Adipose tissue (tissue), 3 donors: ENCODE measurements at regions not wholly inside any gene's neighbourhood (a gene's known extent, or its start where the extent isn't known, plus 50 kb on each side); places are given as distances from the start of the nearest gene placed in this dataset.

Source experiments
- H3K27ac ChIP-seq: one replicate; pipeline ENCODE4 v1.5.1; 2013; ENCODE audit warnings: low read depth, low read length
- WGBS, 3 donors: extraction: QIAGEN DNeasy Blood & Tissue Kit; methylation state at CpG; one replicate each; pipeline ENCODE4 v1.1.7; 2013; 5-methylcytosine and 5-hydroxymethylcytosine counted together
- donor health status: healthy with polysubstance abuse.
- donor health status: Bipolar disorder and iron deficiency.
- donor health status: healthy.

DNA sequence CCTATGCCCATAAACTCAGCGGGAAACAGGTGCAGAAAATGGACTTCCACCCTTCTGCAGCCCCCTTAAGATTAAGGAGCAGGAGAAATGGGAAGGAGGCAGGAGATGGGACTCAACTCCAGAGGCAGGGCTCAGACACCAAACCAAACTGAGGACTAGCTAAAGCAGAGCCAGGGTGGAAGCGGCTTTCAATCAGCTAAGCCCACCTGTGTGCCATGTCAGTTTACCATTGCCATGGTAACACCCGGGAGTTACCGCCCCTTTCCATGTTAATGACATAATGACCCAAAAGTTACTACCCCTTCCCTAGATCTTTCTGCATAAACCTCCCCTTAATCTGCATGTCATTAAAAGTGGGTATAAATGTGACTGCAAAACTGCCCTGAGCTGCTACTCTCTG, 653.5 kb downstream of the PTPRU start:
- 67 to 79% (median 77%) methylated on average over 4 of the region's 4 CpGs for WGBS, 3 donors
- H3K27ac ChIP-seq = no peak overlapping the region

DNA sequence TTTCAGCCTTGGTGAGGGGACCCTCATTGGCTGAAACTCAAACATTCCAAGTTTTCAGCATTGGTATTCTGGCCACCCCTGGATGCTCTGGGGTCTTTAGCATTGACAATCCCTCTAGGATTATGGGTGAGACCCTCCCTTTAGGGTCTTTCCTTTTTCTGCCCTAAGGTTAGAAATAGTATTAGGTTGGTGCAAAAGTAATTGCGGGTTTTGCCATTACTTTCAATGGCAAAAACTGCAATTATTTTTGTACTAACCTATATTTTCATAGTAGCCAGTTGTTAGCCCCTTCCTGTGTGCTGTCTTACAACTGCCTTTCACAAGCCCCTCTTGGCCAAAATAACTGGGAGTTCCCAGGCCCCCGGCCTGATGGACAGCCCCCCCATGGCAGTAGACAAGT, 648.4 kb downstream of the PTPRU start:
- H3K27ac ChIP-seq = no peak overlapping the region
- 80 to 94% (median 94%) methylated on average over 2 of the region's 2 CpGs for WGBS, 3 donors

DNA sequence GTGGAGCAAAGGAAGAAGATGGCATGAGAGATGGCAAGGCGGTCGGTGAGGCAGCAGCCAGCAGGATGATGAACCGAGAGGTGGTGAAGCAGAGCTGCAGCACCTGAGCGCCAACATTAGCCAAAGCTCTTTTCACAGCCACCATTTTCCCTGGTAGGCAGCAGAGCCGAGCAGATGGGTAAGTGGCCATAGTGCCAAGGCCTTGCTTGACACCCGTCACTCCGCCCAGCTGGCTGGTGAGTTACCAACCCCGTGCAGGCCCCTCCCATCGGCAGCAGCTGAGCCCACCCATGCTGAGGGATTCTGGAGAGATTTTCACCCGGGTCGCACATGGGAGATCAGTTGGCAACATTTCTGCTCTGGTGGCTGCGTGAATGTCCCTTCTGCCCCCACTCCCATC, 647.7 kb downstream of the PTPRU start:
- H3K27ac ChIP-seq = no peak overlapping the region
- 82 to 96% (median 91%) methylated on average over 12 of the region's 12 CpGs for WGBS, 3 donors

DNA sequence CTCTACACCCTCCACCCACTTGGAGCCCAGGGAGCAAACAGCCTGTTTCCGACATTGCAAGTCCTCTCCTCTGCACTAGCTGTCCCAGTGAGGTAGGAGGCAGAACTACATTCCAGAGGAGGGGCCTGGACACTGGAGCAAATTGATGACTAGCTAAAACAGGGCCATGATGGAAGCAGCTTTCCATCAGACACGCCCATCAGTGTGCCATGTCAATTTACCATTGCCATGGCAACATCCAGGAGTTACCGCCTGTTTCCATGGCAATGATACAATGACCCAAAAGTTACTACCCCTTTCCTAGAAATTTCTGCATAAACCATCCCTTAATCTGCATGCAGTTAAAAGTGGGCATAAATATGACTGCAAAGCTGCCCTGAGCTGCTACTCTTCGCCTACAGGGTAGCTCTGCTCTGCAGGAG, 647.1 kb downstream of the PTPRU start:
- H3K27ac ChIP-seq = no peak overlapping the region
- WGBS, 3 donors = 64 to 84% (median 84%) methylated on average over 4 of the region's 4 CpGs

DNA sequence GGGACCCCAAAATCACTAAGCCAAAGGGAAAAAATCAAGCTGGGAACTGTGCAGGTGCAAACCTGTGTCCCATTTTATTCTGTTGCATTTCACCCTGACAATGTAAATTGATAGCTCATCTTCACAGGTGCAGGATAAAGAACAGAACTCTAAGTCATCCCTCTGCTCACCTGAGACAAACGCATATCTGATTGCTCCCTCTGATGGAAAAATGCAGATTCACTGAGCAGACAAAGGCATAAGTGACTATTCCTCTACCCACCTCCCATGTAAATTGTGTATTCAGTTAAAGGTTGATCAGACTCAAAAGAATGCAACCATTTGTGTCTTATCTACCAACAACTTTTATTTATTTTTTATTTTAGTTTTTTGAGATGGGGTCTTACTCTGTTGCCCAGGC, 644.2 kb downstream of the PTPRU start:
- H3K27ac ChIP-seq = no peak overlapping the region
- WGBS, 3 donors = 45 to 78% (median 76%) methylated on average over 1 of the region's 1 CpG

DNA sequence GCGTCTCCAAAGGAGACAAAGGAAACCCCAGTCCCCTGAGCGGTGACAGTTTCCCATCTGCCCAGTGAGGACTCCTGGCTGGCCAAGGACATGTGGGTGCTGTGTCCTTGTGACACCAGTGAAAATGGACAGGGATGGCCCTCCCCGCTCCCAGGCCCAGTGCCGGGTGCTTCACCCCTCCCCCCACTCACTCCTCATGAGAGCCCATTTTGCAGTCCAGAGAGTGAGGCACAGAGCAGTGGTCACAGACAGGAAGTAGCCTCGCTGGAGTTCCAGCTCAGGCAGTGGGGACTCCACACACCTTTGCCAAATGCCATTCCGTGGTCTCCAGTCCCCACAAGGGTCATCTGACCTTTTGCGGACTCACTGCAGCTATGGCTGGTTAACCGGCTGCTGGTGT, 642.9 kb downstream of the PTPRU start:
- WGBS, 3 donors = 64 to 80% (median 79%) methylated on average over 8 of the region's 8 CpGs
- no peak overlapping the region for H3K27ac ChIP-seq

DNA sequence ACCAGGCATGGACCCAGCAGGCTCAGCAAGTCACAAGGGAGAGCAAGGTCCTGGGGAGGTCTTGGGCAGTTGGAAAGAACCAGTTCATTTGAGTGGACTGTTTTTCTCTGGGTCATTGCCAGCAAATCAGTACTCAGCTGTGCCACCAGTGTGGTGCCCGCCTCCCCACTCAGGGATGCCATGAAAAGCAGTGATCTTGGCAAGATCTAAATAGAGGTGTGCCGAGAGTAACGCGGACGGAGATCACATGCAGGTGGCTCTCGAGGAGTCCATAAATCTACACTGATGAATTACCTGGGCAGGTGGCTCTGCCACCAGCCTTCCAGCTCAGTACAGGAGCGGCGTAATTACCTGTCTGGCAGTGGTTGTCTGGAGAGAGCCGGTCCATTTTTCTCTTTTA, 642.2 kb downstream of the PTPRU start:
- no peak overlapping the region for H3K27ac ChIP-seq
- WGBS, 3 donors = 77 to 95% (median 93%) methylated on average over 9 of the region's 9 CpGs

DNA sequence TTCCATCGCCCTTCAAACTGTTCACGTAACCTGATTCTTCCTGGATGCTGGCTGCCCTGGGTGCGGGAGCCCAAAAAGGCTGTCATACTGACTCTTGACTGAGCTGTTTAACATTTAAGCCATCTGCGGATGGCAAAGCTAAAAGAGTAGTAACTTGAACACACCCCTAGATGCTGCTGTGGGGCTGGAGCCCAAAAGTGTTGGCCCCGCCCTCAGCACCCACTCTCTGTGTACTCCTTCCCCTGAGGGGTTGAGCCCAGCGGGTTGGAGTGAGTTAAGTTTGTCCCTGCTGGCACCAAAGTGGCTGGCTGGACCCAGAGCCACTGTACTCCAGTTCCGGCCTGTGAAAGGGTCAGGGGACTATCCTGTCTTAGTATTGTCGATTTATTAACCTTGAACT, 640.6 kb downstream of the PTPRU start:
- H3K27ac ChIP-seq = no peak overlapping the region
- WGBS, 3 donors = 77 to 85% (median 77%) methylated on average over 8 of the region's 8 CpGs

DNA sequence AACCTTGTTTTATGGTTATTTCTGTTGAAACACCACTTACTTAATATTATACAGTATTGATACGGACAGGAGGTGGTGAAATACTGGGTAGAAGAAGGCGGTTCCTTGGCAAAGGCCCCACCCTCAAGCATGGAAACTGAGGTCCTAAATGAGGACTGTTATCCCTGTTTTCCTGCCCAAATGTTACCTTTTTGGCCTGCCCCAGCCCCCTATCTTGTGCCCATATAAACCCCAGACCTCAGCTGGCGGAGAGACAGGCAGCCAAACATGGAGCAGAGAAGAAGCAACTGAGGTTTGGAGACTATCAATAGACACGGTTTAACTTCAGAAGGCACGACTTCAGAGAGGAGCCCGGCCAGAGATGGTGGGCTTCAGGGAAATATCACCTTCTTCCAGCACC, 640.1 kb downstream of the PTPRU start:
- no peak overlapping the region for H3K27ac ChIP-seq
- 80 to 93% (median 89%) methylated on average over 6 of the region's 6 CpGs for WGBS, 3 donors

DNA sequence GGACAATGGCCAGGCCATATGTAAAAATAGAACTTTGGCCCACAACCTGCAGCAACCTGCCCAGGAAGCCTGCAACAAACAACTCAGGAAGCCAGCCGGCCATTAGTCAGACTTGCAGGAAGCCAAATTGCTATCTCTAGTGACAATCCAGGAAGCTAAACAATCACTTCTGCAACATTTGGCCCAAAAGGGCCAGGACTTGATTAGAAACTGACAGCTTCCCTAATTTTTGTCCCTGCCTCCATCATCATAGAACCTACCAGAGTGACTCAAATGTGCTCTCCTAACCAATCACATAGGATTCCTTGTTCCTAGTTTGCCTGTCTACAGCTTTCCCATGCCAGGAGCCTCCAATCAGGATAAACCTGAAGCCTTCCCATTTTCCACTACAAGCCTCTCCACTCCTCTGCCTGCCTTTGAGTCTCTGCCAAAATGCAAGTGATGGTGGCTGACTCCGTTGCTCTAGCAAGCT, 639.3 kb downstream of the PTPRU start:
- no peak overlapping the region for H3K27ac ChIP-seq
- 24 to 37% (median 27%) methylated on average over 2 of the region's 2 CpGs for WGBS, 3 donors

DNA sequence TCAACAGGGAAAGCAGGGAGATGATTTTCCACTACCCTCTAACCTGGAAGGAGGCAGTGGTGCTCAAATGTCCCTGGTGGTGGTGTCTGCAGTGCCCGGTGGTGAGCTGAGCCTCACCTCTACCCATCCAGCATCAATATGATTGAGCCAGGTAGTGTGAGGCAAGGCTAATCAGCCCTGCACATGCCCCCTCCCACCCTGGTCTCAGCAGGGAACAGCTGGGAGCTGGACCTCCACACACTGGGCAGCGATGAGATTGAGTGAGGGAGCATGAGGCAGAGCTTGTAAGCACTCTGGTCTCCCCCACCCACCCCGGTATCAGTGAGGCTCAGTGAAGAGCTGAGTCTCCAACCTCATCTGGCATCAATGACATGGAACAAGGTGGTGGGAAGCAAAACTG, 634.3 kb downstream of the PTPRU start:
- WGBS, 3 donors = 91 to 94% (median 92%) methylated on average over 3 of the region's 3 CpGs

DNA sequence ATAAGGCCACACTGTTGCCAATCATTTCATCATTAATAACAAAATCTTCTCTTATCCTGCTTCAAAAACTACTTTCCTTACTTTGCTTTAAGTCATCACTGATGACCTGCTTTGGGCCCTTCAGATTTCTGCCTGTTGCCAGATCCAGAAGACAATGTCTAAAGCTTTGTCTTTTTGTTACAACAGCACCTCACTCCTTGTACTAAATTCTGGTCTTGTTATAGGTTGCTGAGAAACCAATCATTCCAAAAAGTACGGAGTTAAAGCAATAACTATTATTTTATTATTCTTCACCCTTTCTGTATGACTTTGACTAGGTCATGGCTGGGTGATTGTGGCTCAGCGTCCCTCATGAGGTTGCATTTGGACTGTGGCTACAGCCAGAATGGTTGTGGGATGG, 633.5 kb downstream of the PTPRU start:
- WGBS, 3 donors = 84 to 91% (median 85%) methylated on average over 2 of the region's 2 CpGs

More for the DNA sequence above, 634.3 kb downstream of the PTPRU start:
- H3K27ac ChIP-seq = no peak overlapping the region

DNA sequence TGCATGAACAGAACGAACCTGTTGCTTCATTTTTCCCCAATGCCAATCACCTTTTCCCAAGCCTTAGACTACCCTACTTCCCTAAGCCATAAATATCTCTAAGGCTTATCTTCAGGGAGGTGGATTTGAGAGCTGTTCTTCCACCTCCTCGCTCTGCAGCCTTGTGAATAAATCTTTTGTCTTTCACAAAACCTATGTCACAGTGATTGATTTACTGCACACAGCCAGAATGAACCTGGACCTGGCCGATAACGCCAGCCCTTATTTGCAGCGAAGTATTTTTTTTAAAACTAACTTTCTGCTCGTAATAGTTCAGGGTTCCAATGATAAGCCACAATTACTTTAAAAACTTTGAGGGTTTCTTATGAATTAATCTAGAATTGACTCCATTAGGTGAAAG, 632.6 kb downstream of the PTPRU start:
- no peak overlapping the region for H3K27ac ChIP-seq
- WGBS, 3 donors = 24 to 71% (median 69%) methylated on average over 6 of the region's 6 CpGs

More for the DNA sequence above, 633.5 kb downstream of the PTPRU start:
- no peak overlapping the region for H3K27ac ChIP-seq

DNA sequence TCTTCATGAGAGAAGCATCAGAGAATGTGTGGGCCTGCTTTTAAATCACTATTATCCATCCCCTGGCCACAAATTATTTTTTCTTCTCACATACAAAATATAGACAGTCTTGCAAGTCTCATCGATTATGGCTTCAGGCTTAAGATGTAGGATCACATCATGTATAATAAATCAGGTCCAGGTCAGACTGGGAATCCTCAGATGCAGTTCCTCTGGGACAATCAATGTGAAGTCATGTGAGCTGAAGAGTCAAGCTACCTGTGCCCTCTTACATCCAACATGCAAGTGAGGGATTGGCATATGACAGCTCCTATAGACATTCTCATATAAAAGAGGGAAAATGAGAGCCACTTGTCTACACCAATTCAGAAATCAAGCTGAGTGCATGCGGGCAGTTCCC, 631.8 kb downstream of the PTPRU start:
- WGBS, 3 donors = 74 to 87% (median 79%) methylated on average over 2 of the region's 2 CpGs
- no peak overlapping the region for H3K27ac ChIP-seq

DNA sequence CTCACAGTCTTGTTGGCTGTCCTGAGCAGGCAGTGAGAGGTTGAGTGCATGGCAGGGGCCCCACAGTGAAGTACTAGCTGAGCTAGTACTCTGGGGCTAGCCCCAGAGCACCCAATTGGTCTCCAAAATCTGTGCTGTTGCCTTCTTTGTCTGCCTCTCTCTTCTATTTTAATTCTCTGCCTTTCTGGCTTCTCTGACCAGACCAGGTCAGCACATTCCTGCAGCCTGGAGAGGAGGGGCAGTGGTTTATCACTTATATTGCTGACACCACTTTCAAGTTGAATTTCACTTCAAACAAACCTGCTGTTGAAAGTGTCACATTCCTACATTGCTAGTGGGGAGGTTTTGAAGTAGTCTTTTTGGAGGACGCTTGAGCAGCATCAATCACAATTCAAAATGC, 628.7 kb downstream of the PTPRU start:
- H3K27ac ChIP-seq = no peak overlapping the region
- 16 to 40% (median 36%) methylated on average over 1 of the region's 1 CpG for WGBS, 3 donors

DNA sequence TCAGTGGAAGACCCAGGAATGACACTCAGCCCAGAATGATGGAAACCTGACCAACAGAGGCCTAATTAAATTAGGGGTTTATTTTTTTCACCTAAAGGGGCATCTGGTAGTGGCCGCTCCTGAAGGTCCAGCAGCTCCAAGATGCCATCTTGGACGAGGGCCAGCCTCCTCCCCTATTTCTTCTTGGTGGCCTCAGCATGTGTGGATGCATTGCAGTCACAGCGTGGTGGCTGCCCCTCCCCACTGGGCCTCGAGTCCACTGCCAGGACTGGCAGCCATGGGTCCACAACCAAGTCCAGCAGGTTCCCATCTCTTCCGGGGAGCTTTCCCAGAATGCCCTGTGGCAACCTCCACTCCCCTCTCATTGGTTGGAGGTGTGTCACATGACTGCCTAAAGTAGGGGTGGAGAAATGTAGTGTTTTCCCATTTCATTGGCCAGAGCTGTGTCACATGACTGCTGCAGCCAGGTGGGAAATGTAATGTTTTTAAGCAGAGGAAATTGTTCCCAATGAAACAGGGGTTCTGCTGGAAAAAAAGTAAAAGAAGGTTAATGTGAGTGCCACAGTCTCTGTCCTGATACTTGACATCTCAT, 628.2 kb downstream of the PTPRU start:
- WGBS, 3 donors = 70 to 75% (median 74%) methylated on average over 5 of the region's 5 CpGs
- no peak overlapping the region for H3K27ac ChIP-seq

DNA sequence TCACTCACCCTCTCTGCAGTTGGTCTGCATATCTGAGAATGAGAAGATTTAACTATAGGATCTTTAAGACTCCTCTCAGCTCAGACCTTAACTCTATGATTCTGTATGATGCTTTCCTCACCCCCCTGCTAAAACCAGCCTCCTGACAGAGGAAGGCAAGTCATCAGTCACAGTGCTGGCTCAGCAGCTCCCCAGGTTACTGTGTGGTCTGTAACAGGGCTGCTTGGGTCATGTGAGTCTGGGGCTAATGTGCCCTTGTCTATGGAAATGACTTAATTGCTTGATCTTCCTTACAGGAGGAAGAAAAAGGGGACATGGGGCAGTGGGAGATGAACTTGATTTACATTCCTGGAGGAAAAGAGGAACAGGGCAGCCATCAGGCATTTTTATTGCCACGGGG, 625.6 kb downstream of the PTPRU start:
- WGBS, 3 donors = 35 to 79% (median 57%) methylated on average over 1 of the region's 1 CpG
- H3K27ac ChIP-seq = no peak overlapping the region

DNA sequence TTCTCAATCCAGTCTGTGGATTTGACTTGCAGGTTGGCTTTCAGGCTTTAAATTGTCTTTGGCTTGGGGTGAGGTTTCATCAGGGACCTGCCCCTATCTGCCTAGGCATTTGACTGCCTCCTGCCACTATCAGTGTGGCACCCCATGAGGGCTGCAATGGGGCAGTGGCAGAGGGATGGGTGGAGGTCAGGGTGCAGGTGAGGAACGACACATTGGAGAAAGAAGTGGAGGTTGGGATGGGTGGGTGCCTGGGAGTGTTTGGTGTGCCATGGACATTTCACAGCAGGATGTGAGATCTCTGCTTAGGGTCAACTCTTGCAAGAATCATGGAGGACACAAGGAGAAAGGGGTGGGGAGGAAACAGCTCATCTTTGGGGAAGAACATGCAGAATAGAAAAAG, 625.1 kb downstream of the PTPRU start:
- no peak overlapping the region for H3K27ac ChIP-seq
- WGBS, 3 donors = 62 to 97% (median 95%) methylated on average over 1 of the region's 1 CpG

DNA sequence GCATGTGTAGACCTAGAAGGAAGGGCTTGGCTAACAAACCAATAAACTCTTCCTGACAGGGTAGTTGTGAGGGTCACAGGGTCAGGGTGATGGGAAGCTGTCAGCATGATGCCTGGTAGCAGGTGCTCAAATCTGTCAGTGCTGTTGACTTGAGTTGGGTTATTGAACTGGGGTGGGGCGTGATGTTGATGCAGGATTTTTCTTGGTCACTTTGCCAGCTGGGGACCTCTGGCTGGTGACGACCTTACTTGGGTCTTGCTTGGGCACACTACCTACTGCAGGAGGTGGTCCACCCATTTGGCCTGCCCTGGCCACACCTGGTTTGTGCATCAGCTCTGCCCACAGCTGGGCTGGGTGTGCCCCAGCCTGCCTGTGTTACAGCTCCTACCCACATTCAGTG, 624.4 kb downstream of the PTPRU start:
- no peak overlapping the region for H3K27ac ChIP-seq
- WGBS, 3 donors = 85 to 100% (median 96%) methylated on average over 2 of the region's 2 CpGs

DNA sequence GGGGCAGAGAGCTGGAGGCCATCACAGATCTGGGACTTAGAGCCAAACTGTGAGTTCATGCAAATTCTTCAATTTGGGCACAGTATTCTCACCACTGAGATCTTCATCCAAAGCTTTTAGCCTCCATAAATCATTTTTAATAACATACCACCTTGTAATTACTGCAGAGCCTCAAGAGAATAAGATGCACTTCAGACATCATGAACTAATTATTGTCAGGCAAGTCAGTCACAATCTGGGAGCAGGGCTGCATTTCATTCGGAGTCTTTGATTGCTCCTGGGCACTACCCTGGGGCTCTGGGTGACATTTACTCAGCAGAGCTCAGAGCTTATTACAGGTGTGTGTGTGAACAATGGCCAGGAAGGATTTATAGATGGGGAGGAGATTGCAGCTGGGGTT, 623.7 kb downstream of the PTPRU start:
- 77 to 96% (median 82%) methylated on average over 1 of the region's 1 CpG for WGBS, 3 donors
- H3K27ac ChIP-seq = no peak overlapping the region

DNA sequence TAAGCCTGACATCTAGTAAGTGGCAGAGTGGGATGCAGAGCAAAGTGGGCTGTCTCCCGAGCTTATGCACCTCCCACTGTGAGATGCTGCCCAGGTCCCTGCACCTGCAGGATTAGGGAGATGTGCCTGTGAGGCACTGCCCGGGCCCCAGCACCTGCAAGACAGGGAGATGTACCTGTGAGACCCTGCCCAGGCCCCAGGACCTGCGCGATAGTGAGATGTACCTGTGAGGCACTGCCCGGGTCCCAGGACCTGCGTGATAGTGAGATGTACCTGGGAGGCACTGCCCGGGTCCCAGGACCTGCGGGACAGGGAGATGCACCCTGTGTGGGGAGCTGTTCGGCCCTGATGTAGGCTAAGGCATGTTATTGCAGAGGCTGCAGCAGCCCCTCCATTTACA, 622.8 kb downstream of the PTPRU start:
- 72 to 81% (median 79%) methylated on average over 9 of the region's 9 CpGs for WGBS, 3 donors
- no peak overlapping the region for H3K27ac ChIP-seq
